ENCODE measurements at regions not wholly inside any gene's neighbourhood (a gene's known extent, or its start where the extent isn't known, plus 50 kb on each side); places are given as distances from the start of the nearest gene placed in this dataset.

DNA sequence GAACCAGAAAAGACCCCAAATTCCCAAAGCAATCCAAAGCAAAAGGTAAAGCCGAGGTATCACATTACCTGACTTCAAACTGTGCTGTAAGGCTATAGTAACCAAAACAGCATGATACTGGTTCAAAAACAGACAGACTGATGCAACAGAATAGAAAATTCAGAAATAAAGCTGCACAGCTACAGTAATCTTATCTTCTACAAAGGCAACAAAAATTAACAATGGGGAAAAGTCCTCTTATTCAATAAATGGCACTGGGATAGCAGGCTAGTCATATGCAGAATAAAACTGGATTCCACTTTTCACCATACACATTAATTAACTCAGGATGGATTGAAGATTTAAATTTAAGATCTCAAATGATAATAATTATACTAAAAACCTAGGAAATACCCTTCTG, 392.6 kb upstream of the CBLB start:
- no peak overlapping the region for H3K4me3 ChIP-seq (ENCODE audit: low read depth, low read length)
- DNase-seq (ENCODE audit: low read depth, low spot score): peak; percentile 18
- in situ Hi-C loops (cut with HindIII; ENCODE audit: low sequenced_read_pairs): no loop called here
- TF ChIP-seq, protein P1, sequence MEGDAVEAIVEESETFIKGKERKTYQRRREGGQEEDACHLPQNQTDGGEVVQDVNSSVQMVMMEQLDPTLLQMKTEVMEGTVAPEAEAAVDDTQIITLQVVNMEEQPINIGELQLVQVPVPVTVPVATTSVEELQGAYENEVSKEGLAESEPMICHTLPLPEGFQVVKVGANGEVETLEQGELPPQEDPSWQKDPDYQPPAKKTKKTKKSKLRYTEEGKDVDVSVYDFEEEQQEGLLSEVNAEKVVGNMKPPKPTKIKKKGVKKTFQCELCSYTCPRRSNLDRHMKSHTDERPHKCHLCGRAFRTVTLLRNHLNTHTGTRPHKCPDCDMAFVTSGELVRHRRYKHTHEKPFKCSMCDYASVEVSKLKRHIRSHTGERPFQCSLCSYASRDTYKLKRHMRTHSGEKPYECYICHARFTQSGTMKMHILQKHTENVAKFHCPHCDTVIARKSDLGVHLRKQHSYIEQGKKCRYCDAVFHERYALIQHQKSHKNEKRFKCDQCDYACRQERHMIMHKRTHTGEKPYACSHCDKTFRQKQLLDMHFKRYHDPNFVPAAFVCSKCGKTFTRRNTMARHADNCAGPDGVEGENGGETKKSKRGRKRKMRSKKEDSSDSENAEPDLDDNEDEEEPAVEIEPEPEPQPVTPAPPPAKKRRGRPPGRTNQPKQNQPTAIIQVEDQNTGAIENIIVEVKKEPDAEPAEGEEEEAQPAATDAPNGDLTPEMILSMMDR (IDR thresholded peaks at IDR 0.05; ENCODE audit: low read depth, low read length): no peak

GRCh38 chr3:106261915-106262683, 393.3 kb upstream of the CBLB start:
- in situ Hi-C loops (cut with HindIII; ENCODE audit: low sequenced_read_pairs): no loop called here
- TF ChIP-seq, protein P1 (IDR thresholded peaks at IDR 0.05; ENCODE audit: low read depth, low read length): no peak
- DNase-seq (ENCODE audit: low read depth, low spot score): peak; percentile 67

GRCh38 chr3:106263011-106263410, 394.2 kb upstream of the CBLB start:
- DNase-seq (ENCODE audit: low read depth, low spot score): no peak
- TF ChIP-seq, protein P1 (IDR thresholded peaks at IDR 0.05; ENCODE audit: low read depth, low read length): no peak
- H3K4me3 ChIP-seq (ENCODE audit: low read depth, low read length): no peak overlapping the region
- in situ Hi-C loops (cut with HindIII; ENCODE audit: low sequenced_read_pairs): no loop called here

More at GRCh38 chr3:106261915-106262683, 393.3 kb upstream of the CBLB start:
- no peak overlapping the region for H3K4me3 ChIP-seq (ENCODE audit: low read depth, low read length)

DNA sequence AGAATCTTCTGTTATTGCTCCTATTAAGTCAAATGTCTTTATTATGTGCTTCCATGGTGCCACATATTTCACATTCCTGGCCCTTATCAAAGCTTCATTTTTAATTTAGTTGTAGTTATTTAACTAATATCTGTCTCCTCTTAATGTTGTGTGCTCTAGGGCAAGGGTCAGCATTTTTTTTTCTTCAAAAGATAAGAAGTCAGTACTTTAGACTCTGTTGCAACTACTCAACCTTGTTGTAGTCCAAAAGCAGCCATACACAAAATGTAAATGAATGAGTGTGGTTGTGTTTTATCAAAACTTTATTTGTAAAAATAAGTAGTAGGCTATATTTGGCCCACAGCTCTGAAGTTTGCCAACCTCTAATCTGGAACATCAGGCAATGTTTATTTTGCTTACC, 394.7 kb upstream of the CBLB start:
- in situ Hi-C loops (cut with HindIII; ENCODE audit: low sequenced_read_pairs): no loop called here
- TF ChIP-seq, protein P1 (IDR thresholded peaks at IDR 0.05; ENCODE audit: low read depth, low read length): no peak
- H3K4me3 ChIP-seq (ENCODE audit: low read depth, low read length): no peak overlapping the region
- no peak for DNase-seq (ENCODE audit: low read depth, low spot score)

GRCh38 chr3:106265704-106266103, 396.9 kb upstream of the CBLB start:
- in situ Hi-C loops (cut with HindIII; ENCODE audit: low sequenced_read_pairs): no loop called here
- TF ChIP-seq, protein P1 (IDR thresholded peaks at IDR 0.05; ENCODE audit: low read depth, low read length): no peak
- DNase-seq (ENCODE audit: low read depth, low spot score): no peak
- no peak overlapping the region for H3K4me3 ChIP-seq (ENCODE audit: low read depth, low read length)

GRCh38 chr3:106268696-106269095, 399.9 kb upstream of the CBLB start:
- TF ChIP-seq, protein P1 (IDR thresholded peaks at IDR 0.05; ENCODE audit: low read depth, low read length): no peak
- no peak overlapping the region for H3K4me3 ChIP-seq (ENCODE audit: low read depth, low read length)
- no peak for DNase-seq (ENCODE audit: low read depth, low spot score)
- in situ Hi-C loops (cut with HindIII; ENCODE audit: low sequenced_read_pairs): no loop called here
